Natural killer cell treated with Interleukin-12 subunit alpha and Interleukin-12 subunit beta and Interleukin-15 and Interleukin-18, amount 100 ng/mL, for 72 hours (primary cell): ENCODE measurements at regions not wholly inside any gene's neighbourhood (a gene's known extent, or its start where the extent isn't known, plus 50 kb on each side); places are given as distances from the start of the nearest gene placed in this dataset.
"Not testable (repeated sequence)": the region's sequence is repeated elsewhere in the genome, so short reads cannot be mapped to it uniquely, and the experiment has no call there.

Source experiments
- ATAC-seq, 2 donors: fragments of 150-1000 bp; cut with Tn5 transposase in 1 of 2; sonication (Bioruptor Pico), chemical (Tn5 transposase) in 1 of 2; 2 replicates each; pipeline ENCODE4 v1.10.0; 2021
- DNase-seq: peaks from one replicate; pipeline ENCODE4 v3.0.0; 2022; ENCODE audit warnings: low spot score
- H3K27ac Mint-ChIP-seq, 2 donors: 1 replicate in 1 of 2; 2 replicates in 1 of 2; pipeline ENCODE4 v1.8.0; 2022; ENCODE audit warnings: mixed read lengths in 2 of 2, mild to moderate bottlenecking in 1 of 2, moderate library complexity in 1 of 2
- H3K27me3 Mint-ChIP-seq, 2 donors: 1 replicate in 1 of 2; 2 replicates in 1 of 2; pipeline ENCODE4 v1.8.0; 2022; ENCODE audit warnings: mixed read lengths in 2 of 2
- H3K36me3 Mint-ChIP-seq: one replicate; pipeline ENCODE4 v1.8.0; 2022; ENCODE audit warnings: mixed read lengths
- H3K4me1 Mint-ChIP-seq, 2 donors: 1 replicate in 1 of 2; 2 replicates in 1 of 2; pipeline ENCODE4 v1.8.0; 2022; ENCODE audit warnings: low read depth in 2 of 2, mixed read lengths in 2 of 2, mild to moderate bottlenecking in 1 of 2
- H3K4me3 Mint-ChIP-seq: one replicate; pipeline ENCODE4 v1.8.0; 2022; ENCODE audit warnings: mixed read lengths
- H3K9me3 Mint-ChIP-seq: 2 replicates; pipeline ENCODE4 v1.8.0; 2022; ENCODE audit warnings: mixed read lengths

- H3K36me3 Mint-ChIP-seq = peaks cover 15% of the 10 kb centered on the region
- H3K4me1 Mint-ChIP-seq = no peaks in the 10 kb centered on the region
- DNase-seq = no peak
- no peak for ATAC-seq
- no peak overlapping the region for H3K4me3 Mint-ChIP-seq
- H3K27ac Mint-ChIP-seq = no peak overlapping the region
- H3K27me3 Mint-ChIP-seq = peaks cover 20 to 30% of the 10 kb centered on the region in 2 donors
- peaks cover 6% of the 10 kb centered on the region for H3K9me3 Mint-ChIP-seq
Observed at GRCh38 chr11:71173709-71174108, 78.7 kb downstream of the SHANK2 start.

DNA sequence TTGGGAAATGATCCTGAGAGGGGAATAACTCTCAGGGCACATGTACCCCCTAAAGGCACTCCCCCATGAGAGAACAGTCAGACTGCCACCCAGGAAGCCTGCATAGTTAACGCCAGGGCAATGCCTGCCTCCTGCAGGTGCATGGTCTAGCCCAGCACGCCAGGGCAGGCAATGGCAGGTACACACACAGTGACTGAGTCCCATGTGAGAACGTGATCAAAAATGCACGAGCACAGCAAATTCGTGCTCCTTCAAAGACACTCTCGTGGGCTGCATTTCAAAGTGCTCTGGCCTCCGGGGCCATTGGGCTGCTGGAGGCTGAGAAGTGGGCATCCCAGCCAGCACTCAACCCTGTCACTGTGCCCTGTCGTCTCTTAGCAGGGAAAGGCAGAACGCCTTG is 79.7 kb downstream of the SHANK2 start:
- no peak overlapping the region for H3K27ac Mint-ChIP-seq
- H3K36me3 Mint-ChIP-seq = peaks cover 15% of the 10 kb centered on the region
- peaks cover 20 to 24% of the 10 kb centered on the region in 2 donors for H3K27me3 Mint-ChIP-seq
- H3K9me3 Mint-ChIP-seq = peaks cover 6% of the 10 kb centered on the region
- H3K4me1 Mint-ChIP-seq = no peaks in the 10 kb centered on the region
- ATAC-seq (no peak), DNase-seq (no peak)
- no peak overlapping the region for H3K4me3 Mint-ChIP-seq

GRCh38 chr11:71171576-71171975 is 80.8 kb downstream of the SHANK2 start:
- peaks cover 9% of the 10 kb centered on the region for H3K36me3 Mint-ChIP-seq
- H3K9me3 Mint-ChIP-seq = peaks cover 3% of the 10 kb centered on the region
- H3K27ac Mint-ChIP-seq = no peak overlapping the region
- ATAC-seq (no peak), DNase-seq (no peak)
- peaks cover 12 to 13% of the 10 kb centered on the region in 2 donors for H3K27me3 Mint-ChIP-seq
- H3K4me1 Mint-ChIP-seq = no peaks in the 10 kb centered on the region
- no peak overlapping the region for H3K4me3 Mint-ChIP-seq

- peaks cover 5% of the 10 kb centered on the region for H3K36me3 Mint-ChIP-seq
- H3K4me1 Mint-ChIP-seq = no peaks in the 10 kb centered on the region
- peak; percentile 33 to 36 for ATAC-seq
- no peak for DNase-seq
- no peaks in the 10 kb centered on the region for H3K9me3 Mint-ChIP-seq
- no peak overlapping the region for H3K27ac Mint-ChIP-seq
- no peak overlapping the region for H3K4me3 Mint-ChIP-seq
- peaks cover 7% of the 10 kb centered on the region in 2 donors for H3K27me3 Mint-ChIP-seq
Observed at GRCh38 chr11:71170624-71171423, 81.6 kb downstream of the SHANK2 start.

- H3K27me3 Mint-ChIP-seq = no peaks in the 10 kb centered on the region
- no peaks in the 10 kb centered on the region for H3K36me3 Mint-ChIP-seq
Observed at GRCh38 chr11:71169313-71169712, 83.1 kb downstream of the SHANK2 start.

GRCh38 chr11:71167814-71168213 is 84.6 kb downstream of the SHANK2 start:
- not testable (repeated sequence) for H3K9me3 Mint-ChIP-seq, DNase-seq, ATAC-seq, H3K4me1 Mint-ChIP-seq, H3K36me3 Mint-ChIP-seq, H3K4me3 Mint-ChIP-seq, H3K27me3 Mint-ChIP-seq, H3K27ac Mint-ChIP-seq

More at GRCh38 chr11:71169313-71169712, 83.1 kb downstream of the SHANK2 start:
- no peak for DNase-seq
- H3K4me3 Mint-ChIP-seq = no peak overlapping the region
- no peaks in the 10 kb centered on the region for H3K4me1 Mint-ChIP-seq
- no peaks in the 10 kb centered on the region for H3K9me3 Mint-ChIP-seq
- no peak for ATAC-seq
- no peak overlapping the region for H3K27ac Mint-ChIP-seq

DNA sequence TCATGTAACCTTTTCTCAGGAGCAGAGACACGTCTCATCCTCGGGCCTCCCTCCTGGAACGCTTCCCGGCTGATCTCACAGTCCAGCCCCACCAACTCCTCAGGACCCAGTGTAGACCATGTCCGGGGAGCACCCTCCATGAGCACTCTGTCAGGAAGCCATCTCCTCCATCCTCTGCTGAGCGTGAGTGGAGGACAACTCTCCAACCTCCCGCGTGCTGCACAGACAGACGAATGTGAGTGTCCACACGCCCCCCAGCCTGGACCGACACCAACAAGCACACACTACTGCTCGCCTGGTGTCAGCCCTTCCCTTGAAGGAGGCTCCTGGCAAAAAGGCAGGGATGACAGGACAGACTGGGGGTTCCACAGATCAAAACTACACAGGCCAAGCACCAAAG is 86.6 kb downstream of the SHANK2 start:
- no peak for DNase-seq
- Mint-ChIP-seq H3K27ac (no peak overlapping the region), H3K4me3 (no peak overlapping the region), H3K27me3 (peaks cover 0 to 5% of the 10 kb centered on the region in 2 donors), H3K4me1 (no peaks in the 10 kb centered on the region), H3K36me3 (no peaks in the 10 kb centered on the region), H3K9me3 (no peaks in the 10 kb centered on the region)
- peak in 1 of 2 donors; percentile 33 for ATAC-seq

GRCh38 chr11:71164621-71165020 is 87.8 kb downstream of the SHANK2 start:
- H3K27ac Mint-ChIP-seq = no peak overlapping the region
- no peak overlapping the region for H3K4me3 Mint-ChIP-seq
- ATAC-seq = no peak
- no peaks in the 10 kb centered on the region for H3K36me3 Mint-ChIP-seq
- H3K9me3 Mint-ChIP-seq = no peaks in the 10 kb centered on the region
- H3K4me1 Mint-ChIP-seq = no peaks in the 10 kb centered on the region
- H3K27me3 Mint-ChIP-seq = peaks cover under 1 to 5% of the 10 kb centered on the region in 2 donors
- no peak for DNase-seq

GRCh38 chr11:71164186-71164585 is 88.2 kb downstream of the SHANK2 start:
- Mint-ChIP-seq H3K4me1 (no peaks in the 10 kb centered on the region), H3K27me3 (peaks cover 5 to 8% of the 10 kb centered on the region in 2 donors), H3K27ac (no peak overlapping the region), H3K9me3 (no peaks in the 10 kb centered on the region), H3K4me3 (no peak overlapping the region), H3K36me3 (no peaks in the 10 kb centered on the region)
- DNase-seq (no peak), ATAC-seq (no peak)

- DNase-seq (no peak), ATAC-seq (no peak)
- H3K27me3 Mint-ChIP-seq = peaks cover 9 to 13% of the 10 kb centered on the region in 2 donors
- no peaks in the 10 kb centered on the region for H3K9me3 Mint-ChIP-seq
- H3K4me1 Mint-ChIP-seq = no peaks in the 10 kb centered on the region
- H3K27ac Mint-ChIP-seq = no peak overlapping the region
- H3K4me3 Mint-ChIP-seq = no peak overlapping the region
- no peaks in the 10 kb centered on the region for H3K36me3 Mint-ChIP-seq
Observed at GRCh38 chr11:71163371-71163770, 89.0 kb downstream of the SHANK2 start.

DNA sequence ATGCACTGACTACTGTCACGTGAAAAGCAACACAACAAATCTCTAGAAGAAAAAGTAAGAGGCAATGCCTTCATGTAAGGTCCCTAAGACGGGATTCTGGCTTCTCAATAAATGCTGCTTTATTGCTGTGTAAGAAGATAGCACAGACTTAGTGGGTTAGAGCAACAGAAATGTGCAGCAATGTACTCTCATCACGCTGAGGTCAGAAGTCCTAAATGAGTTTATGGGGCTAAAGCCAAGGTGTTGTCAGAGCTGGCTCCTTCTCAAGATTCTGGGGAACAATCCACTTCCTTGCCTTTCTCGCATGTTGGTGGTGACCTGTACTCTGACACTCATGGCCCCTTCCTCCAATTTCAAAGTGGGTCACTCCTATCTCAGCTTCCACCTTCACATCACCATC is 93.4 kb downstream of the SHANK2 start:
- H3K27ac Mint-ChIP-seq = no peak overlapping the region
- H3K4me3 Mint-ChIP-seq = no peak overlapping the region
- no peaks in the 10 kb centered on the region for H3K36me3 Mint-ChIP-seq
- DNase-seq = no peak
- H3K9me3 Mint-ChIP-seq = no peaks in the 10 kb centered on the region
- H3K27me3 Mint-ChIP-seq = peaks cover 16 to 20% of the 10 kb centered on the region in 2 donors
- ATAC-seq = no peak
- no peaks in the 10 kb centered on the region for H3K4me1 Mint-ChIP-seq

DNA sequence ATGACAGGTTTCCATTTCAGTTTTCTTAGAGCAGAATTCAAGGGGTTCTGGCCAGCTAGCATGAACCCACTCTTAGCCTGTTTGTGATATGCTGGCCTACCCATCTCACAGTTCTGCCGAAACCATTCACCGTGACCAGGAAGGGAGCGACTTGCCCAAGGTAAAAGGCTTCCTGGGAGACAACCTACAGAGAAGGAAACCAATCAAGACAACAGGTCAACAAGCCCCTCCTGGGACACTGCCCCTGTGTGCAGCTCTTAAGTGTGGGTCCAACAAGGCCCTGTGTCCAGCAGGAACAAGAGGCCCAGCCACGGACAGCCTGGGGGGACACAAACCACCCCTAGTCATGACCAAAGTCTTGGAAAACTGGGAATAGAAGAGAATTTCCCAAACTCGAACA is 94.7 kb downstream of the SHANK2 start:
- not testable (repeated sequence) for H3K27ac Mint-ChIP-seq, H3K9me3 Mint-ChIP-seq, DNase-seq, ATAC-seq, H3K4me1 Mint-ChIP-seq, H3K36me3 Mint-ChIP-seq, H3K4me3 Mint-ChIP-seq
- H3K27me3 Mint-ChIP-seq = peaks cover 16 to 20% of the 10 kb centered on the region in 2 donors

DNA sequence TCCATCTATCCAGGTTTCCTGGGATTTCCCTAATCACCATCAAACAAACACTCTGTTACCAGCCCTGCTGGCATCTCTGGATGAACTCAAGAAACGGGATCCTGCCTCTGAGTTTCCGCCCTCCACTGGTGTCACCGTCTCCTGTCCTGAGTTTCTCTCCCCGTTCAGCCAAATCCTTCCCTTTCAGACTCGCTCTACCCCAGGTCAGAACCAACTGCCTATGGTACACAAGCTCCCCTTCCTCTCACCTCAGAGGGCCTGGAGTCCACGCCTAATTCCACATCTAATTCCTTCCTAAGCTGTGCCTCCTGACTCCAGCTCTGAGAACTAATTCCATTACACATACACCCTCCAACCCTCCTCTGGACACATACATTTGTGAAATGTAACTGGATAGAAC is 96.1 kb downstream of the SHANK2 start:
- Mint-ChIP-seq H3K4me3 (no peak overlapping the region), H3K4me1 (no peaks in the 10 kb centered on the region), H3K27ac (no peak overlapping the region), H3K9me3 (no peaks in the 10 kb centered on the region), H3K27me3 (peaks cover 17 to 20% of the 10 kb centered on the region in 2 donors), H3K36me3 (no peaks in the 10 kb centered on the region)
- DNase-seq (no peak), ATAC-seq (no peak)

DNA sequence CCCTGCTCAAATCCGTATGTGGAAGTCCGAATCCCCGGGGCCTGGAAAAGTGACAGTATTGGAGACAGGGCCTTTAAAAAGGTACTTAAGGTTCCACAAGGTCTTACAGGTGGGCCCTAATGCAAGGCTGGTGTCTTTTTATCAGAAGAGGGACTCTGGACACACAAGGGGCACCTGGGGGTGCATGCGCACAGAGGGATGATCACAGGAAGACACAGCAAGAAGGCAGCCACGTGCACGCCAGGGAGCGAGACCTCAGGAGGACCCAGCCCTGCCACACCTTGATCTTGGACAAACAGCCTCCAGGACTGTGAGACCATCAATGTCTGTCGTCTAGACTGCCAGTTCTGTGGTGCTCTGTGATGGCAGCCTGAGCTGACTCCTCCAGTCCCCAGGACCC is 96.5 kb downstream of the SHANK2 start:
- peaks cover 17 to 20% of the 10 kb centered on the region in 2 donors for H3K27me3 Mint-ChIP-seq
- DNase-seq (no peak), ATAC-seq (no peak)
- no peaks in the 10 kb centered on the region for H3K36me3 Mint-ChIP-seq
- no peaks in the 10 kb centered on the region for H3K4me1 Mint-ChIP-seq
- H3K27ac Mint-ChIP-seq = no peak overlapping the region
- H3K9me3 Mint-ChIP-seq = no peaks in the 10 kb centered on the region
- no peak overlapping the region for H3K4me3 Mint-ChIP-seq
